ENCODE measurements at regions not wholly inside any gene's neighbourhood (a gene's known extent, or its start where the extent isn't known, plus 50 kb on each side); places are given as distances from the start of the nearest gene placed in this dataset.

DNA sequence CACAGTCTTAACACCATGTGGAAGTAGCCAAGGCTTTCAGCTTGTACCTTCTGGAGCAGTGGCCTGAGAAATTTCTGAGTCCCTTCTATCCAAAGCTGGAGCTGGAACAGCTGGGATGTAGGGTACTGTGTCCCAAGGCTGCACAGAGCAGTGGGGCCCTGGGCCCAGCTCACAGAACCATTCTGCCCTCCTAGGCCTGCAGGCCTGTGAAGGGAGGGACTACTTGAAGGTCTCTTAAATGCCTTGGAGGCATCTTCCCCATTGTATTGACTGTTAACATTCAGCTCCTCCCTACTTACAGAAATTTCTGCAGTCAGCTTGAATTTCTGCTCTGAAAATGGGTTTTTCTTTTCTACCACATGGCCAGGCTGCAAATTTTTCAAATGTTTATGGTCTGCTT lies 156.5 kb upstream of the MANEA start (continued):
- TF ChIP-seq MEIS1 (CRISPR knock-in tag; IDR thresholded peaks at IDR 0.05; ENCODE audit: borderline replicate concordance) (no peak), MIER3 (CRISPR knock-in tag; IDR thresholded peaks at IDR 0.05; ENCODE audit: borderline replicate concordance) (no peak), MATR3 (CRISPR knock-in tag; IDR thresholded peaks at IDR 0.05) (no peak)

GRCh38 chr6:95423331-95423730 lies 154.0 kb upstream of the MANEA start:
- no peak for DNase-seq (ENCODE audit: low spot score)
- H3K9me3 ChIP-seq (ENCODE audit: low read length) = peaks cover 20% of the 10 kb centered on the region
- whole genome bisulfite sequencing (ENCODE audit: low lambda C conversion rate) = 0% methylated on average over 1 of the region's 1 CpG
- H3K27me3 ChIP-seq (ENCODE audit: control insufficient read depth in 1 of 2, insufficient read depth in 2 of 2, low read length in 2 of 2) = no peaks in the 10 kb centered on the region
- no peak overlapping the region for H3K4me2 ChIP-seq (ENCODE audit: low read depth, low read length)
- H2AFZ ChIP-seq (ENCODE audit: low read length) = no peak overlapping the region
- in situ Hi-C loops (cut with HindIII; ENCODE audit: extremely low pct_ligation_motif_present, low pct_unique_long_range_greater_than_20kb) = no loop called here
- no TSS peak for BruUV-seq (replicated peaks)
- no peak overlapping the region for H3K27ac ChIP-seq (ENCODE audit: extremely low read length, insufficient read depth, low read length)
- H3K9ac ChIP-seq (ENCODE audit: insufficient read depth, low read depth, low read length) = no peak overlapping the region
- TF ChIP-seq ISL2 (CRISPR knock-in tag; IDR thresholded peaks at IDR 0.05) = no peak
- TF ChIP-seq, protein P1, sequence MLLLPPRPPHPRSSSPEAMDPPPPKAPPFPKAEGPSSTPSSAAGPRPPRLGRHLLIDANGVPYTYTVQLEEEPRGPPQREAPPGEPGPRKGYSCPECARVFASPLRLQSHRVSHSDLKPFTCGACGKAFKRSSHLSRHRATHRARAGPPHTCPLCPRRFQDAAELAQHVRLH (CRISPR knock-in tag; IDR thresholded peaks at IDR 0.05; ENCODE audit: borderline replicate concordance, low read depth) = no peak
- TF ChIP-seq MAZ (IDR thresholded peaks at IDR 0.05; ENCODE audit: borderline replicate concordance, low read depth, low read length) = no peak
- TF ChIP-seq MAZ (CRISPR knock-in tag; IDR thresholded peaks at IDR 0.05; ENCODE audit: low read depth) = no peak
- H3K79me2 ChIP-seq (ENCODE audit: insufficient read depth, low read length) = no peaks in the 10 kb centered on the region
- H3K4me3 ChIP-seq (replicated peaks in 1 of 3; ENCODE audit: insufficient read depth in 1 of 3, low read depth in 2 of 3, low read length in 3 of 3) = no peak overlapping the region
- no peaks in the 10 kb centered on the region for H3K4me1 ChIP-seq (ENCODE audit: insufficient read depth, low read length)
- no peaks in the 10 kb centered on the region for H3K36me3 ChIP-seq (replicated peaks in 1 of 2; ENCODE audit: control insufficient read depth in 1 of 2, insufficient read depth in 2 of 2, low read length in 2 of 2)
- ChIA-PET POLR2A (no interaction called here), CTCF (ENCODE audit: low intra/inter-chr PET ratio, low total read pairs) (no interaction called here)
- FAIRE-seq = no peak
- H4K20me1 ChIP-seq (ENCODE audit: insufficient read depth, low read length) = no peaks in the 10 kb centered on the region
- intact Hi-C loops (cut with micrococcal nuclease; ENCODE audit: unreplicated experiment) = no loop called here
- no peak for ATAC-seq

DNA sequence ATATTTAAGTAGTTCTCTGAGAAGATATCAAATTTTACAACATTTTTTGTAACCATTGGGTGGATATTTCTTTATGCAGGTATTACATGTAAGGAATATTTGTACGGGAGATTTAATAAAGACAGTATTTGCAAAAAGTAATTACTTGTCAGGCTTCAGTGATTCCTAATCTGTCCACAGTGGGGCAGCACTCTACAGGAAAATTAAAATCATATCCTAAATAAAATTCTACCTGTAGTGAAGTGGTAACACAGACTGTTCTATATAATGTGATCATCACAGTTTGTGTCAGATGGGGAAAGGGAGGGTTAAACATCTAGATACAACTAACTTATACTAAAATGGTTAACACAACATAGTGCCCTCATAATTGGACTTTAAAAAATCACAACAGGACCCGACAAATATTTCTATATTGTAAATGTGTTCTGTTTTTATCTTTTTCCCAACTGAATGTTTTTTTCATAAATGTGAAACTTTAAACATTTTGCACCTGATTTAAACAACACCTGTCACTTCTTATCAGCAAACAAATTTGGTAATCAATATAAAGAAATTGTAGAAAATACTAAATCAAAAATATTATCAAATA lies 145.6 kb upstream of the MANEA start:
- POLR2A ChIA-PET = no interaction called here
- DNase-seq (ENCODE audit: low spot score) = peak; percentile 9
- FAIRE-seq = no peak
- H3K9ac ChIP-seq (ENCODE audit: insufficient read depth, low read depth, low read length) = no peak overlapping the region
- no peak for TF ChIP-seq RBM22 (optimal IDR thresholded peaks at IDR 0.05; ENCODE audit: low read length)
- TF ChIP-seq, protein P2, sequence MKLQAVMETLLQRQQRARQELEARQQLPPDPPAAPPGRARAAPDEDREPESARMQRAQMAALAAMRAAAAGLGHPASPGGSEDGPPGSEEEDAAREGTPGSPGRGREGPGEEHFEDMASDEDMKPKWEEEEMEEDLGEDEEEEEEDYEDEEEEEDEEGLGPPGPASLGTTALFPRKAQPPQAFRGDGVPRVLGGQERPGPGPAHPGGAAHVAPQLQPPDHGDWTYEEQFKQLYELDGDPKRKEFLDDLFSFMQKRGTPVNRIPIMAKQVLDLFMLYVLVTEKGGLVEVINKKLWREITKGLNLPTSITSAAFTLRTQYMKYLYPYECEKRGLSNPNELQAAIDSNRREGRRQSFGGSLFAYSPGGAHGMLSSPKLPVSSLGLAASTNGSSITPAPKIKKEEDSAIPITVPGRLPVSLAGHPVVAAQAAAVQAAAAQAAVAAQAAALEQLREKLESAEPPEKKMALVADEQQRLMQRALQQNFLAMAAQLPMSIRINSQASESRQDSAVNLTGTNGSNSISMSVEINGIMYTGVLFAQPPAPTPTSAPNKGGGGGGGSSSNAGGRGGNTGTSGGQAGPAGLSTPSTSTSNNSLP (IDR thresholded peaks at IDR 0.05; ENCODE audit: low read depth, low read length) = peak; percentile 84
- TF ChIP-seq SALL2 (CRISPR knock-in tag; IDR thresholded peaks at IDR 0.05) = no peak
- peak; percentile 71 for TF ChIP-seq STAG1 (CRISPR knock-in tag; IDR thresholded peaks at IDR 0.05)
- TF ChIP-seq, protein P3, sequence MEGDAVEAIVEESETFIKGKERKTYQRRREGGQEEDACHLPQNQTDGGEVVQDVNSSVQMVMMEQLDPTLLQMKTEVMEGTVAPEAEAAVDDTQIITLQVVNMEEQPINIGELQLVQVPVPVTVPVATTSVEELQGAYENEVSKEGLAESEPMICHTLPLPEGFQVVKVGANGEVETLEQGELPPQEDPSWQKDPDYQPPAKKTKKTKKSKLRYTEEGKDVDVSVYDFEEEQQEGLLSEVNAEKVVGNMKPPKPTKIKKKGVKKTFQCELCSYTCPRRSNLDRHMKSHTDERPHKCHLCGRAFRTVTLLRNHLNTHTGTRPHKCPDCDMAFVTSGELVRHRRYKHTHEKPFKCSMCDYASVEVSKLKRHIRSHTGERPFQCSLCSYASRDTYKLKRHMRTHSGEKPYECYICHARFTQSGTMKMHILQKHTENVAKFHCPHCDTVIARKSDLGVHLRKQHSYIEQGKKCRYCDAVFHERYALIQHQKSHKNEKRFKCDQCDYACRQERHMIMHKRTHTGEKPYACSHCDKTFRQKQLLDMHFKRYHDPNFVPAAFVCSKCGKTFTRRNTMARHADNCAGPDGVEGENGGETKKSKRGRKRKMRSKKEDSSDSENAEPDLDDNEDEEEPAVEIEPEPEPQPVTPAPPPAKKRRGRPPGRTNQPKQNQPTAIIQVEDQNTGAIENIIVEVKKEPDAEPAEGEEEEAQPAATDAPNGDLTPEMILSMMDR (CRISPR knock-in tag; IDR thresholded peaks at IDR 0.05) = peak; percentile 59
- H3K36me3 ChIP-seq (replicated peaks in 1 of 2; ENCODE audit: control insufficient read depth in 1 of 2, insufficient read depth in 2 of 2, low read length in 2 of 2) = no peaks in the 10 kb centered on the region
- H3K4me1 ChIP-seq (ENCODE audit: insufficient read depth, low read length) = no peaks in the 10 kb centered on the region
- BruUV-seq (replicated peaks) = no TSS peak
- intact Hi-C loops (cut with micrococcal nuclease; ENCODE audit: unreplicated experiment) = loop anchor here (1.0 to 5.0 kb wide), 4 partner anchors 435 to 1036 kb away; no protein-coding TSS in a partner anchor
- H4K20me1 ChIP-seq (ENCODE audit: insufficient read depth, low read length) = no peaks in the 10 kb centered on the region
- H3K4me3 ChIP-seq (replicated peaks in 1 of 3; ENCODE audit: insufficient read depth in 1 of 3, low read depth in 2 of 3, low read length in 3 of 3) = no peak overlapping the region
- H3K27me3 ChIP-seq (ENCODE audit: control insufficient read depth in 1 of 2, insufficient read depth in 2 of 2, low read length in 2 of 2) = no peaks in the 10 kb centered on the region
- H2AFZ ChIP-seq (ENCODE audit: low read length) = no peak overlapping the region
- under 1% methylated on average over 2 of the region's 2 CpGs for WGBS (ENCODE audit: low lambda C conversion rate)
- H3K9me3 ChIP-seq (ENCODE audit: low read length) = no peaks in the 10 kb centered on the region
- no peak overlapping the region for H3K4me2 ChIP-seq (ENCODE audit: low read depth, low read length)
- CTCF ChIA-PET (ENCODE audit: low intra/inter-chr PET ratio, low total read pairs) = interaction anchor here (0.7 to 1.9 kb wide), 2 partner anchors 492 to 658 kb away, joined by 6 to 8 read pairs; no protein-coding TSS in a partner anchor
- H3K79me2 ChIP-seq (ENCODE audit: insufficient read depth, low read length) = no peaks in the 10 kb centered on the region
- H3K27ac ChIP-seq (ENCODE audit: extremely low read length, insufficient read depth, low read length) = no peak overlapping the region
- in situ Hi-C loops (cut with HindIII; ENCODE audit: extremely low pct_ligation_motif_present, low pct_unique_long_range_greater_than_20kb) = loop anchor here (25.0 kb wide), 1 partner anchor 506 kb away; no protein-coding TSS in a partner anchor
- no peak for ATAC-seq
